Left cardiac atrium (tissue), 4 donors: ENCODE measurements at regions not wholly inside any gene's neighbourhood (a gene's known extent, or its start where the extent isn't known, plus 50 kb on each side); places are given as distances from the start of the nearest gene placed in this dataset.

ENCODE experiments used
- ATAC-seq, 2 donors: fragments of 200-7000 bp; cut with Tn5 transposase; one replicate each; pipeline ENCODE4 v1.9.1; 2020; ENCODE audit warnings: mild to moderate bottlenecking in 2 of 2, moderate library complexity in 2 of 2
- DNase-seq: peaks from one replicate; pipeline ENCODE4 v3.0.0-alpha.2; 2020
- intact Hi-C, 2 donors: fragments of 100-400 bp; cut with DNase I; formaldehyde crosslinking; loops; one replicate each; pipeline versions ENCODE4 v1.14.1 to v1.15.1; 2022 to 2023
- donor health status: DM: no; HTN: yes; CAD: no.
- donor health status: DM: no; HTN: yes; CAD: no; lungs with severe emphysema.
- donor health status: DM: yes; HTN: yes; CAD: no.
- donor health status: Dilated cardiomyopathy.

DNA sequence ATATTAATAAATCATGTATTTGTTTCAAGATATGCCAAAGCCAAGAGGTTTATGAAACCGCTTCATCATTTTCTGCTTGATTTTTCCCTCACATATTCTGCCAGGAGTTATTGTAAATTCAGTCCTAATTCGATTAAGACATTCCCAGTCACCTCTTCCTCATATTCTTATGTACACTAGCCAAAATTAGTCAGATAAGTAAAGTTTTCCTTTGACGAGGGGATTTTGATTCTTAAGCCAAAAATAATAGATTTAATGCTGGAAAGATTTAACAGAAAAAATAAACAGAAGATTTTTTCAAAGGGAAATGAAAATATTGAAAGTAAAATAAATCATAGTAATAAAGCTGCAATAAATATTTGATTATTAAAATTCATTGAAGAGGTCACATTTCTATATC lies 51.0 kb upstream of the VEGFC start:
- DNase-seq = no peak
- intact Hi-C loops = no loop called here
- ATAC-seq = no peak

DNA sequence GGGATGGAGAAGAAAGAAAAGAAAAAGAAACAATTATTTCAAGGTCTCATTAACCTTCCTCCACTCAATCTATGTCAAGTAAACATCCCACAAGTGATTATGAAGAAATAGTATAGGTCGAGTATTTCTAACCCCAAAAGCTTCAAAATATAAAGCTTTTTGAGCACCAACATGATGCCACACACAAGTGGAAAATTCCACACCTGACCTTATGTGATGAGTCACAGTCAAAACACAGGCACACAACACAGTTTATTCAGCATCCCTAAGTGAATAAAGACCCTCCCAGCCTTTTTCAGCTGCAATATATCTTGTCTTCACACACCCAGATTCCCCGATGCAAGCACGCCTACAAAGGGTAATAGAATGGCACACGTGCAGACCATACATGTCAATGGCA lies 51.7 kb upstream of the VEGFC start:
- no peak for ATAC-seq
- intact Hi-C loops = no loop called here
- DNase-seq = no peak

DNA sequence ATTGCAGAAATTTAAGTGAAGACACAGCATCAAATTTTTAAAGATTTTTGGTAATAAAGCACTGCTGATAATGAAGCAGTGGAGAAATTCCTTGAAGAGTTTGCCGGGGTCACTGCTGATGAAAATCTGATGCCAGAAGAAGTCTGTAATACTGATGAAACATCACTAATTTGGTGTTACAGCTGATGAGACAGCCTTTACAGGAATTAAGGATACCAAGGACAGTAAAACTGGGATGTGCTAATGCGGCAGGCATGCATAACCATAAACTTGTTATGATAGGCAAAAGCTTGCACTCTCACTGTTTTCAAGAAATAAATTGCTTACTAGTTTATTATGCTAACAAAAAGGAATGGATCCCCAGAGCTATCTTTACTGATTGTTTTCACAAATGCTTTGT lies 52.9 kb upstream of the VEGFC start:
- no peak for DNase-seq
- intact Hi-C loops = no loop called here
- no peak for ATAC-seq

DNA sequence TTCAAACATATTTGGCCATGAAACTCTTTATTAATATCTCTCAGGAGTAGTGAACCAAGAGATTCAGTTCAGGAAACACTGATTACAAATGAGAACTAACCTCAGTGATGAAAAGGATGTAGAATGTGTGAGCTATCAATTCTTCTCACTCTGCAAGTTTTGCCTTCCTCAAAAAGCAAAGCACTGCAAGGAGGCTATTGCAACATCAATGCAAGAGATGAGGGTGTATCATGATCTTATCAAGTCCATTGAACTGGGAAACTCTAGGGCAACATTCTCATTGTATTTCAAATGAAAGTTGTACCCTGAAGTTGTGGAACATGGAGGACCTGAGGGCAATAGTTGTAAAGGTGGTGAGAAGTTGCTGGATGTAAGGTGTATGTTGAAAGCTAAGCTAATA lies 56.4 kb upstream of the VEGFC start:
- DNase-seq (no peak), ATAC-seq (no peak)

DNA sequence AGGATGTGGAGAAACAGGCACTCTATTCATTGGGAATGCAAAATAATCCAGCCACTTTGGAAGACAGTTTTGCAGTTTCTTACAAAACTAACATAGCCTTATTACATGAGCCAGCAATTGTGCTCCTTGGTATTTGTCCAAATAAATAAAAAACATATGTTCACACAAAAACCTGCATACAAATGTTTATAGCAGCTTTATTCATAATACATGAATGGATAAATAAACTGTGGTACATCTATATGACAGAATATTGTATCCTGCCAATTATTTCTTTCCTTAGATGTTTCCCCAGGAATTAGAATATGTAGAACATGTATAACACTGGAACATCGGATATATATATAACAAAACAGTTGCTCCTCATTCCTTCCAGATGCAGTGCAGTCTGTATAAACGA lies 57.7 kb upstream of the VEGFC start:
- ATAC-seq = no peak
- DNase-seq = no peak
- intact Hi-C loops = no loop called here

More for the DNA sequence above, 56.4 kb upstream of the VEGFC start:
- intact Hi-C loops = no loop called here

DNA sequence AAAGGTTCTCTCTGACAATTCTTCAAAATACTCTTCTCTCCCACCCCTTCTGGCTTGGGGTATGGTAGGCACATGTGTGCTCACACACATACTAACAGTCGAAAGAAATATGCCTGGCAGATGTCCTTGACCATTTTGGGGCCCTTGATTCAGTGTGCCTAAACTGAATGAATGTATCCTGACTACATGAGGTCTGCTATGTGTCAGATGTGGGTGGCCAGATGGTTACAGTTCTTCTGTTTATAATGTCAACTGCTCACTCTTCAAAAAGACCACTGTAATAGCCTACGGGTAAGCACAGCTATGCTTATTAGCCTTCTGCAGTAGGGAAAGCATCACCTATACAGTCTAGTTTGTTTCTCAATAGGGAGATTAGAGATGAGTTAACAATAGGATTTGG lies 63.7 kb upstream of the VEGFC start:
- intact Hi-C loops = no loop called here
- ATAC-seq (no peak), DNase-seq (no peak)

DNA sequence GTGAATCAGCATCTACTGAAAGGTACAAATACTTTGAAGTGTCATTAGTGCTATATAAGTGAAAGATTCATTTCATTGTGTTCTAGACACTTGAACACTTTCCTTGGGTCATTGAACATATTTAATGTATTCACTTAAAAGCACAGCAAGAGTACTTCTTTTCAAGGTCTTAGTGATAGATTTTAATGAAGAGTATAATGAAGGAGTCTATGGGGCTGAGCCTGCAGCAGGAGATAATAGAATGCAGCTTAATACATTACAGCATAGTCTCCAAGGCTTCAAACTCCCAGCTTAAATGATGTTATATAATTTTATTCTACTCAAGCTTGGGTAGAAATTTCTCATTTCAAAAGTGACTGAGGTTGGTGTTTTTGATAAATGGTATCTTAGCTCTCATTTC lies 66.1 kb upstream of the VEGFC start:
- intact Hi-C loops = no loop called here
- ATAC-seq (no peak), DNase-seq (no peak)

DNA sequence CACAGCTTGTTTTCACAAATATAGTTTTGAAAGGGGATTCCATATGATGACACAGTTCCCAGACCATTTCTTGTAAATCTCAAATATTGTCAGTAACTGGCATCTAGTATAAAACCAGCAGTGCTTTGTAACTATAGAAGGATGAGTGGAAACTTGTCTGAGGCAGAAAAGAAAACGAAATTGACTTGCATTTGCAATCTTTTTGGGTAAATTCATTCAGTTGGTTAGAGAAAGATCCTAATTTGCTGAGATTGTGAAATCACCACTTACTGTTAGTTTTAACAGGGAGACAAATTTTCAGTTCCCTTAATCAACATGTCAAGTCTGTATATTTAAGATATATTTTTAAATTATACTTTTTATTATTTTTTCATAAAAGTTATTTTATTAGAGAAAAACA lies 71.5 kb upstream of the VEGFC start:
- ATAC-seq (no peak), DNase-seq (no peak)
- intact Hi-C loops = no loop called here

DNA sequence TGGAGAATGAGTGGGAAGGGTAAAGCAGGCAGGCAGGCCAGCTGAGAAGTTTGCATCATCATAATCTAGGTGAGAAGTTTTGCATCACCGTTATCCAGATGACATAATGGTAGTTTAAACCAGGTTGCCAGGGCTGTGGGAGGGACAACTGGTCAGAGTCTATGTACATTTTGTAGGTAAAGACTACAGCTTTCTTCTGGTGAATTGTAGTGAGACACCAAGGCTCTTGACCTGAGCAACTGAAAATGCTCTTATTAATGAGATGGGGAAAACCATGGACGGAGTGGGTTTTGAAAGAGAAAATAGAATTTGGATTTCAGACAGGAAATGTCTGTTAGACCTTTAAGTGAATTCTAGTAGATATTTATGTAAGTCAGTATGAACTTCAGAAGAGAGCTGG lies 76.0 kb upstream of the VEGFC start:
- no peak for ATAC-seq
- intact Hi-C loops = no loop called here
- no peak for DNase-seq

DNA sequence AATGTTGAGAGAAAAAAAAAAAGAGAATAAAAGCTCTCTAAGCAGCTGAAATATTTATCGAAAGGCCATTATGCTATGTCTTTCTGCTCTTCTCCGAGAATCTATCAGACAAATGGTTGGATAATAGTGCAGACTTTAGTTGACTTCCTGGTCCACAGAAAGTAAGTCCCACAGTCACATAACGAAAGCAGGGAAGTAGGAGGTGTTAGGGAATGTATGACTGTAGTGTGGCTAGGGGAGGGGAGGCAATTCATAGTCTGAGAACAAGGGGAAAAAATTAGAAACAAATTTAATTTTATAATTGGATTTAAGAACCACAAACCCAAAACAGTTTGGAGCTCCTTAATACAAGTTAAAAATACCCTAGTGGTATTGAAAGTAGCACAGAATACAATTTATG lies 79.7 kb upstream of the VEGFC start:
- intact Hi-C loops = no loop called here
- DNase-seq (no peak), ATAC-seq (no peak)

DNA sequence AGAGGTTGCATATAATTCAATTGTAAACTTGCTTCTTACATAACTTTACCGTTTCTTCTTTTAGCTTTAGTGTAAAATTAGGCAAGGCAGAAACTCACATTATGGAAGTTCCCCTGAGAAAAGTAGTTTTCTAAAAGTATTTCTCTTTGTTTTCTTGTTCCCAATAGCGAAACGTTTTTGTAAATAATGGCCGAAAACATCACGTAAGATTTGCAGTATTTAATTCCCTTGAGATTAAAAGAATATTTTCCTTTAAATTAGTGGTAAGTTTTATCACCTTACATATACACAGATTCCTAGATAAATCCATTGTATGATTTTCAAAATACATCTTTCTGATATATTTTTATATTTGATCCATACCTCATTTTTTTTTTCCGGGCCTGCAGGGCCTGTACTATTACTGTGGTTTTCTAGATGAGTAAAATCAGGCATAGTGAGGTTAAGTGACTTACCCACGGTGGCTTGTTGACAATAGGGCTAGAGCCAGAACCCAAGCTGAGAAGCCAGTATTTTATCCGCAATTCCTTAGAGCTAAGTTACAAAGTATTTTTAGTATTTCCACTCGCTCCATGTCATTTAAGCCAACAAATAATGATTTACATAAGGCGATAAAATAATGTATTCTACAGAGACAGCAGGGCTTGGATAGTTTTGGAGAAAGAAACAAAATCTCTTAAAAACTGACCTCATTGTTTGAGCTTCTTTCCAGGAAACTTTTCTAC lies 82.2 kb upstream of the VEGFC start:
- intact Hi-C loops = no loop called here
- DNase-seq (no peak), ATAC-seq (no peak)

DNA sequence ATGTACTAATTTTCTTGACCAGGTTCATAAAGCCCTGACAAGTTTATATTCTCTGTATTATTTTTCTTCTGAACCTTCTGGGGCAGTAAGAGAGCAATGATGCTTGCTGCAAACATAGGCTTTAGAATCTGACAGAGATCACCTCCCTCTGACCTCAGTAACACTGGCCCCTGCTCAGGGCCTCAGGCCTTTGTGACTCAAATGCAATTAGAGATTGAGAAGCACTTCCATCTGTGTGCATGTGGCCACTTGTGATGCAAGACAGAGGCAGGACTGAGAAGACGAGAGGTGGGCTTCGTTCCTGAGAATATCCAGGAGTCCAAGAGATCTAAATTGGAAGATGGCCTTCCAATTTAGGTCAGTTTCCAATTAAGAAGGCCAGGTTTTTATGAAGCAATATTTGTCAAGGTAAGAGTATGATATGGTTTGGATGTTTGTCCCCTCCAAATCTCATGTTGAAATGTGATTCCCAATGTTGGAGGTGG lies 82.8 kb upstream of the VEGFC start:
- DNase-seq (no peak), ATAC-seq (no peak)
- intact Hi-C loops = no loop called here

DNA sequence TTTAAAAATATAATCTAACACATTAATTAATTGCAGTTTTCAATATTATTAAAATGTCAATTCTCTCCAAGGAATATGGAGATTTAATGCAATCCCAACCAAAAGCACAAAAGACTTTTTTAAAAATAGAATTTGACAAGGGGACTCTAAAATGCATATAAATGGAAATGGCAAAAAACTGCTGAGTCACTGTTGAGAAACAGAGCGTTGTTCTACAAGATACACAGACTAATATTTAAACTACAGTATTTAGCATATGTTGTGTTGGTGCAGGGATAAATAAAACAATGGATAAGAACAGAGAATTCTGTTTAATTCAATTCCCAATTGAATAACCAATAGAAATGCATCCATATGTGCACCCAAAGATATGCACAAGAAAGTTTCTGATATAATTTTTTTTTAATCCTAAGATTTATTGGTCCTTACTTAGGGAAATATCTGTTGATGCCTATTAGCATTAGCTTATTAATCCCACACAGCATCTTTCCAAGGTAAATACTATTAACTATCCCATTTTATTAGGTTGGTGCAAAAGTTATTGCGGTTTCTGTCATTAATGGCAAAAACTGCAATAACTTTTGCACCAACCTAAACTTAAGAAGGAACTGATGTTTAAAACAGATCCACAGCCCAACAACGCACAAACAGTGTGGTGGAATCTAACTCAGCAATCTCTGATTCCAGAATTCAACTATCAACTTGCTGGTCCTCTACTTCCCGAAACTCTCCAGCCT lies 86.8 kb upstream of the VEGFC start:
- intact Hi-C loops = no loop called here
- DNase-seq = no peak
- no peak for ATAC-seq

DNA sequence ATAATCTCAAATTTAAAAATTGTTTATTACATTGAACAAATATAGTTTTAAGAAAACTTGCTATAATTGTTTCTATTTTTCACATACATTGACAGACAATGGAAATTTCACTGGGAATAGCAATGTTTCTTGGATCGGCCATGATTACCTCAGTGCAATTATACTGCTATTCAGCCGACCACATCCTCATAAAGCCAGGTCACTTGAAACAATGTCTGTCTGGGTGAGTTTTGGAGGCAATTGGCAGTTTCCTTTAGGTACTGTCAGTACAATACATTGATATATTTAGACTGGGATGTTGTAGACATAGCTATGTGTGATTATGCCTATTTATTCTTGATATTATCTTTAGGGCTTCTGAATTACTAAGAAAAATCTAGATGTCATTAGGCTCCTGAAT lies 89.5 kb upstream of the VEGFC start:
- intact Hi-C loops = no loop called here
- DNase-seq (no peak), ATAC-seq (no peak)

DNA sequence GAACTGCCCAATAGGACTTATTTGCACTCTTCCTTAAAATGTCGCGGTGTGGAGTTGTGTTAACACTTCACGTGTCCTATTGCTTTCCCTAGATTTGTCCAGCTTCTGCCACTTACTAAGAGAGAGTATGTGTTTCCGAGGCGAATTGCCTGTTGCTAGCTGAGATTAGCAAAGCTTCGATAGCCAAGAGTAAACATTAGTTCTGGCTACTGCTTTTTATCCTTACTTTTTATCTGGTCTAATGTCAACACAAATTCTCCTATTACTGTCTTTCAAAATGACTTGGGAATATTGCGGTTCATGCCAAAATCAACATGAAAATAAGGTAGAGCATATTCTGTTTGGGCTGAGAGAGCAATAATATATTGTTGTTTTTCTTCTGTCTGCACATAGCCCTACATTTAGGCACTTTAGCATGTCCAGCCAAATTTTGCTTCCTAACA lies 90.4 kb upstream of the VEGFC start:
- DNase-seq (no peak), ATAC-seq (no peak)
- intact Hi-C loops = no loop called here

DNA sequence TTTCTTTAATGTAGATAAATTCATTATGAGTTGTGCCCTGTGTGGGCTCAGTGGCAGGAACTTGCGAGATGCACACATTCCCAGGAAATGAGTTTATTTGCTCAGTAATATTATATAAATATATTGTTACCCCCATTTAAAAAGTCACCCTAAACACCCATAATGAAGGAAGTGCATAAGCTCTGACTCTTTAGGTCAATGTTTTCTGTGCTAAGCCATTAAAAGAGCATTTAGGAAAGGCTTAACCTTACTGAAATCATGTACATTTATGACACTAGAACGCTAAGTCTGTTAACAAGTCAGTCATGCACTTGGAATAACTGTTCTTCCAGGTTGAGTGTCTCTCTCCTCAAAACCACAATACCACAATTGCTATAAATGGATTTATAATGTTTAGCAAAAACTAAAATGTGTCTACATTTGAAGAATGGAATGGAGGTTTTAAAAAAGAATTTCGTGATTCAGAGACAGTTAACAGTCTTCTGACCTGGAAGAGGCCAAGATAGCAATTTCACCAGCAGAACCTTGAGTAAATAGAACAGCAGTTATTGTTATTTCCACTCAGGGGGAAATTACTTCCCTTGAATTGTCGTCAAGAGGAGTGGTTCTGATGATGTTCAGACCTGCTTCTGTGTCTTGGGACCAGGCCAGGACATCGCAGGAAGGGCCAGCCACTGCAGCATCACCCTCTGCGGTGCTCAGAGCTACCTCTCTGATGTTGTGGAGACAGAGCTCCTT lies 91.1 kb upstream of the VEGFC start:
- no peak for ATAC-seq
- no peak for DNase-seq
- intact Hi-C loops = no loop called here

DNA sequence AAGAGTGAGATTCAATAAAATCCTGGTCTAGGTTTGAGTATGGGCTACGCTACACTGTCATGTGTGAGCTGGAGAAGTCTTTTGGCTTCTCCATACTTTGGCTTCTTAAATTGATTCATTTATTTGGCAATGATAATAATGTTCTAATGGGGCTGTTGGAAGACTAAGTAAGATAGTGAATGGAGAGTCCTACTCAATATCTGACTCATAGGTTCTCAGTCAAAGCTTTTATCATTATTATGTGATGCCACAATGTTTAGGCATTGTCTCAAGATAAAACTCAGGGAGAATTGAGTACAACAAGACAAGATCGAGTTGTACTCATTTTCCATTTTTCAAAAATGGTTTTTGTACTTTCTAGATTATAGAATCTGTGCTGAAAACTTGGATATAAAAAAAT lies 92.5 kb upstream of the VEGFC start:
- ATAC-seq = no peak
- intact Hi-C loops = no loop called here
- DNase-seq = no peak

DNA sequence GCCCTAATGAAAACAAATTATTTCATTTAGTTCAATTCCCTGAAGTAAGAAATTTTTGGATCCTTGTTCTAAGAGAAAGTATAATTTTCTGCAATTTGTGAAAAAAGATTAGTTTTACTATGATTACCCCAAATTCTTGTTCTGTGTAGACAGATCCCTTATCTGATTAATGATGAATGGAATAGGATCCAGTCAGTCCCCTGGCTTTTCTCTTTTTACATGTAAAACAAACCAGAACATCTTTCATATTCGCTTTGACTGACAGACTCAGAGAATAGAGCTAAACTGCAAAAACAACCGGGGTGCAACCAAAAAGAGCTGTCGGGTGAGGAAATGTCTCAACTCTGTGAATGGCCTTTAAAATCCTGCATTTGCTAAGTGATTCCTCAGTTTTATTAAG lies 93.4 kb upstream of the VEGFC start:
- ATAC-seq (no peak), DNase-seq (no peak)
- intact Hi-C loops = no loop called here

DNA sequence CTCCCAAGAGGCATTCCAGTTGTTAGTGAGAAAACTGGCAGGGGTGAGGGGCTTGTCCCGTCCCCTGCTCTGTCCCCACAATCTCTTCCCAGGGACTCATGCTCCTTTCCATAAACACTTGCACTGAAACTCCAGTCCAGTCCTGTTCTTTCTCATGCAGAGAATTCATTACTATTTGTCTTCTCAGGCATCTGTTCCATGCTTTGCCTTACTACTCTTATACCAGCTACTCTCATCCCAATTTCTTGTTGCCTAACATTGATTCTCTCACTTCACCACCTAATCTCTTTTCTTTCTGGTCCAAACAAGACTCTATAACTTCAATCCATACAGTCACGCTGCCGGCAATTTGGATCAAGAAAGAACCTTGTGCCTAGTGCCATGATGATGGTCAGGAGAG lies 97.1 kb upstream of the VEGFC start:
- intact Hi-C loops = no loop called here
- ATAC-seq (no peak), DNase-seq (no peak)

DNA sequence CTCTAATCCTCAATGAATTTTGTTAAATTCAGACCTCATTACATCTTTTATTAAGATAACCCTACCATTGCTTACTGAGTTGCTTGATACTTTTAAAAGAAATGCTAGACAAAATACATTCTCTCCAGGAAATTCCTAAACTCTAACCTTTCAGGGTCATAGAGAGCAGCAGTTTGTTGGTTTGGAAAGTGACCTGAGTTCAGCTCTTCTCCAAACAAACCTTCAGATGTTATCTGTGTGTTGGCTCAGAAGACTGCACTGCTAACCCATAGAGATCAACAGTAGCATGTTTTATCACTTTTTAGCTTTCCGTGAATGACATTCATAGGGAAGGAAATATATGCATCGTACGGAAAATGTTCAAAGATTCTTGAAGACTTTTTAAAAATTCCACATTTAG lies 101.8 kb upstream of the VEGFC start:
- ATAC-seq (no peak), DNase-seq (no peak)
- intact Hi-C loops = no loop called here
